HEK293 (cell line): ENCODE measurements at regions not wholly inside any gene's neighbourhood (a gene's known extent, or its start where the extent isn't known, plus 50 kb on each side); places are given as distances from the start of the nearest gene placed in this dataset.

Experiments
- HOXC10 ChIP-seq: sonication (generic); formaldehyde crosslinking; IDR thresholded peaks from 2 replicates; pipeline ENCODE4 v1.8.1; 2023; ENCODE audit warnings: mild to moderate bottlenecking, missing genetic modification reagents
- KLF7 ChIP-seq: fragments of 450-650 bp; formaldehyde crosslinking; IDR thresholded peaks from 2 replicates; pipeline ENCODE4 v1.5.1; 2016; ENCODE audit warnings: missing biosample characterization, missing genetic modification characterization, borderline replicate concordance
- MYNN ChIP-seq: fragments of 450-650 bp; formaldehyde crosslinking; IDR thresholded peaks from 2 replicates; pipeline ENCODE4 v1.5.1; 2016; ENCODE audit warnings: missing biosample characterization, missing genetic modification characterization, borderline replicate concordance
- MZF1 ChIP-seq: fragments of 450-650 bp; formaldehyde crosslinking; IDR thresholded peaks from 2 replicates; pipeline ENCODE4 v1.5.1; 2017; ENCODE audit warnings: missing biosample characterization, missing genetic modification characterization, borderline replicate concordance
- SALL2 ChIP-seq: fragments of 450-650 bp; formaldehyde crosslinking; IDR thresholded peaks from 2 replicates; pipeline ENCODE4 v1.5.0; 2017; ENCODE audit warnings: missing biosample characterization, mild to moderate bottlenecking, missing genetic modification characterization, borderline replicate concordance
- ZBTB8A ChIP-seq: fragments of 450-650 bp; formaldehyde crosslinking; IDR thresholded peaks from 2 replicates; pipeline ENCODE4 v1.5.1; 2016; ENCODE audit warnings: missing biosample characterization, missing genetic modification characterization
- ZFP41 ChIP-seq: fragments of 450-650 bp; formaldehyde crosslinking; IDR thresholded peaks from 2 replicates; pipeline ENCODE4 v1.5.1; 2016; ENCODE audit warnings: missing biosample characterization, missing genetic modification characterization, borderline replicate concordance
- ZIC2 ChIP-seq: fragments of 450-650 bp; formaldehyde crosslinking; IDR thresholded peaks from 2 replicates; pipeline ENCODE4 v1.5.1; 2016; ENCODE audit warnings: missing biosample characterization, missing genetic modification characterization
- ZNF121 ChIP-seq: fragments of 450-650 bp; formaldehyde crosslinking; IDR thresholded peaks from 2 replicates; pipeline ENCODE4 v1.5.1; 2016; ENCODE audit warnings: missing biosample characterization, missing genetic modification characterization
- ZNF146 ChIP-seq: fragments of 450-650 bp; formaldehyde crosslinking; IDR thresholded peaks from 2 replicates; pipeline ENCODE4 v1.5.1; 2016; ENCODE audit warnings: missing biosample characterization, missing genetic modification characterization
- ZNF16 ChIP-seq: fragments of 450-650 bp; formaldehyde crosslinking; IDR thresholded peaks from 2 replicates; pipeline ENCODE4 v1.5.1; 2016; ENCODE audit warnings: low read depth, missing biosample characterization, missing genetic modification characterization
- ZNF174 ChIP-seq: fragments of 450-650 bp; formaldehyde crosslinking; IDR thresholded peaks from 2 replicates; pipeline ENCODE4 v1.5.0; 2017; ENCODE audit warnings: missing biosample characterization, mild to moderate bottlenecking, missing genetic modification characterization
- ZNF23 ChIP-seq: fragments of 450-650 bp; formaldehyde crosslinking; IDR thresholded peaks from 2 replicates; pipeline ENCODE4 v1.5.1; 2016; ENCODE audit warnings: missing biosample characterization, missing genetic modification characterization, borderline replicate concordance
- ZNF292 ChIP-seq: fragments of 450-650 bp; formaldehyde crosslinking; IDR thresholded peaks from 2 replicates; pipeline ENCODE4 v1.5.1; 2016; ENCODE audit warnings: low read depth, missing biosample characterization, missing genetic modification characterization, borderline replicate concordance
- ZNF335 ChIP-seq: fragments of 450-650 bp; formaldehyde crosslinking; conservative IDR thresholded peaks from 2 replicates; pipeline ENCODE4 v1.5.1; 2016; ENCODE audit warnings: missing biosample characterization, missing genetic modification characterization
- ZNF404 ChIP-seq: fragments of 450-650 bp; formaldehyde crosslinking; IDR thresholded peaks from 2 replicates; pipeline ENCODE4 v1.5.1; 2017; ENCODE audit warnings: missing biosample characterization, missing genetic modification characterization
- ZNF623 ChIP-seq: fragments of 450-650 bp; formaldehyde crosslinking; IDR thresholded peaks from 2 replicates; pipeline ENCODE4 v1.5.1; 2016; ENCODE audit warnings: missing biosample characterization, missing genetic modification characterization
- ZNF626 ChIP-seq: fragments of 450-650 bp; sonication (Bioruptor Pico); formaldehyde crosslinking; IDR thresholded peaks from 2 replicates; pipeline ENCODE4 v1.5.1; 2018; ENCODE audit warnings: missing biosample characterization, missing genetic modification characterization, inconsistent platforms
- ZNF747 ChIP-seq: fragments of 450-650 bp; formaldehyde crosslinking; IDR thresholded peaks from 2 replicates; pipeline ENCODE4 v1.5.1; 2016; ENCODE audit warnings: missing biosample characterization, missing genetic modification characterization
- ZSCAN30 ChIP-seq: fragments of 450-650 bp; IDR thresholded peaks from 2 replicates; pipeline ENCODE4 v1.5.1; 2018; ENCODE audit warnings: missing biosample characterization, mild to moderate bottlenecking, missing genetic modification characterization, moderate library complexity
- ZXDB ChIP-seq: fragments of 450-650 bp; formaldehyde crosslinking; IDR thresholded peaks from 2 replicates; pipeline ENCODE4 v1.5.1; 2016; ENCODE audit warnings: missing biosample characterization, missing genetic modification characterization
- TF ChIP-seq, protein P1 (sequence below): fragments of 450-650 bp; formaldehyde crosslinking; IDR thresholded peaks from 2 replicates; pipeline ENCODE4 v1.5.1; 2016; ENCODE audit warnings: missing biosample characterization, missing genetic modification characterization
- TF ChIP-seq, protein P2 (sequence below): fragments of 450-650 bp; formaldehyde crosslinking; IDR thresholded peaks from 2 replicates; pipeline ENCODE4 v1.5.1; 2017; ENCODE audit warnings: missing biosample characterization, missing genetic modification characterization
- TF ChIP-seq, protein P3 (sequence below): fragments of 450-650 bp; formaldehyde crosslinking; IDR thresholded peaks from 2 replicates; pipeline ENCODE4 v1.5.1; 2017; ENCODE audit warnings: missing biosample characterization, missing genetic modification characterization
- TF ChIP-seq, protein P4 (sequence below): fragments of 450-650 bp; formaldehyde crosslinking; IDR thresholded peaks from 2 replicates; pipeline ENCODE4 v1.5.1; 2016; ENCODE audit warnings: missing biosample characterization, missing genetic modification characterization
- TF ChIP-seq, protein P5 (sequence below): fragments of 450-650 bp; formaldehyde crosslinking; IDR thresholded peaks from 2 replicates; pipeline ENCODE4 v1.5.1; 2016; ENCODE audit warnings: missing biosample characterization, missing genetic modification characterization
- TF ChIP-seq, protein P6 (sequence below): fragments of 450-650 bp; formaldehyde crosslinking; IDR thresholded peaks from 2 replicates; pipeline ENCODE4 v1.5.1; 2016; ENCODE audit warnings: missing biosample characterization, missing genetic modification characterization

DNA sequence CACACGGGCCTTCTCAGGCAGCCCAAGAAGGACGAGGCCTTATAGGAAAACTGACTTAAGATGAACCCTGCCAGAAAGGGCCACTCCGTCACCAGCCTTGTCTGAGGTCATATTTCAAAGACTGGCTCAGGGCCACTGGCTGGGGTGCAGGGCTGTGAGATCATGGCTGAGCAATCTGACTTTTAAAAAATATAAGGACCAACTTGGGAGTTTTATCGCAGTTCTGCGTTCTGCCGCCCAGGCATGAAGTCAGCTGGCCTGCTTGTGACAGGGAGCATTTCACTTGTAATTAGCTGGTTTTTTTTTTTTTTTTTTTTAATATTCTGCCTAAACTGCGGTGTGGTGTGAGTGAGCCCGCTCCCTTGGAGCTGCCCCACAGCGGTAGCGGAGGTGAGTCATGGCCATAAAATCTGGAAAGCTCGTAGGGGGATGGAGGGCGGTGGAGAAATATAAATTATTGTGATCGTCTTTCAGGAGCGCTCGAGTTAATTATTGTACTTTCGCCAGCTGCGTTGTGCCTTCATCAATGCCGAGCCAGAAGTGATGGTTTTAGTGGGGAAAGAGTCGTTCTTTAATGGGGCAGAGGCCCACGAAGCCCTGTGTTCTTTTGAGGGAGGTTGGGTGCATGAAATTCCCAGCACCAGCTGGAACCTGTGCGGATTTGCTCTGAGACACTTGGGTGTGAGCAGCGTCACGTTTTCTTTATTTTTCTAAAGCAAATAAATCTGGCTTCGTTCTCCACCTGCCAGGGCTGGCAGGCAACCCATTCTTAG is 231.9 kb downstream of the C12orf75 start (continued):
- TF ChIP-seq ZFP41 (tag by site-specific recombination) (no peak), ZNF626 (tag by site-specific recombination) (no peak), ZIC2 (peak; percentile 85), KLF7 (peak; percentile 30; the same call in 1 of the 2 replicates), ZNF623 (no peak; the same call in 1 of the 2 replicates), ZNF121 (tag by site-specific recombination) (no peak), ZNF292 (tag by site-specific recombination) (no peak), MYNN (tag by site-specific recombination) (peak; percentile 67; the same call in 1 of the 2 replicates), MZF1 (tag by site-specific recombination) (peak; percentile 21; the same call in 1 of the 2 replicates), ZNF335 (peak; percentile 88), ZNF747 (tag by site-specific recombination) (no peak), ZNF16 (tag by site-specific recombination) (no peak), ZXDB (peak; percentile 85), ZNF404 (tag by site-specific recombination) (no peak), ZNF23 (tag by site-specific recombination) (no peak), HOXC10 (CRISPR knock-in tag) (no peak), ZNF174 (tag by site-specific recombination) (no peak), ZSCAN30 (tag by site-specific recombination) (peak; percentile 24; the same call in 1 of the 2 replicates), ZBTB8A (tag by site-specific recombination) (peak; percentile 78), SALL2 (tag by site-specific recombination) (no peak), ZNF146 (tag by site-specific recombination) (no peak)
- TF ChIP-seq, protein P1, sequence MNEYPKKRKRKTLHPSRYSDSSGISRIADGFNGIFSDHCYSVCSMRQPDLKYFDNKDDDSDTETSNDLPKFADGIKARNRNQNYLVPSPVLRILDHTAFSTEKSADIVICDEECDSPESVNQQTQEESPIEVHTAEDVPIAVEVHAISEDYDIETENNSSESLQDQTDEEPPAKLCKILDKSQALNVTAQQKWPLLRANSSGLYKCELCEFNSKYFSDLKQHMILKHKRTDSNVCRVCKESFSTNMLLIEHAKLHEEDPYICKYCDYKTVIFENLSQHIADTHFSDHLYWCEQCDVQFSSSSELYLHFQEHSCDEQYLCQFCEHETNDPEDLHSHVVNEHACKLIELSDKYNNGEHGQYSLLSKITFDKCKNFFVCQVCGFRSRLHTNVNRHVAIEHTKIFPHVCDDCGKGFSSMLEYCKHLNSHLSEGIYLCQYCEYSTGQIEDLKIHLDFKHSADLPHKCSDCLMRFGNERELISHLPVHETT (tag by site-specific recombination), result peak; percentile 80
- TF ChIP-seq, protein P2, sequence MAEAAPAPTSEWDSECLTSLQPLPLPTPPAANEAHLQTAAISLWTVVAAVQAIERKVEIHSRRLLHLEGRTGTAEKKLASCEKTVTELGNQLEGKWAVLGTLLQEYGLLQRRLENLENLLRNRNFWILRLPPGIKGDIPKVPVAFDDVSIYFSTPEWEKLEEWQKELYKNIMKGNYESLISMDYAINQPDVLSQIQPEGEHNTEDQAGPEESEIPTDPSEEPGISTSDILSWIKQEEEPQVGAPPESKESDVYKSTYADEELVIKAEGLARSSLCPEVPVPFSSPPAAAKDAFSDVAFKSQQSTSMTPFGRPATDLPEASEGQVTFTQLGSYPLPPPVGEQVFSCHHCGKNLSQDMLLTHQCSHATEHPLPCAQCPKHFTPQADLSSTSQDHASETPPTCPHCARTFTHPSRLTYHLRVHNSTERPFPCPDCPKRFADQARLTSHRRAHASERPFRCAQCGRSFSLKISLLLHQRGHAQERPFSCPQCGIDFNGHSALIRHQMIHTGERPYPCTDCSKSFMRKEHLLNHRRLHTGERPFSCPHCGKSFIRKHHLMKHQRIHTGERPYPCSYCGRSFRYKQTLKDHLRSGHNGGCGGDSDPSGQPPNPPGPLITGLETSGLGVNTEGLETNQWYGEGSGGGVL (tag by site-specific recombination), result no peak; the same call in none of the 2 replicates
- TF ChIP-seq, protein P3, sequence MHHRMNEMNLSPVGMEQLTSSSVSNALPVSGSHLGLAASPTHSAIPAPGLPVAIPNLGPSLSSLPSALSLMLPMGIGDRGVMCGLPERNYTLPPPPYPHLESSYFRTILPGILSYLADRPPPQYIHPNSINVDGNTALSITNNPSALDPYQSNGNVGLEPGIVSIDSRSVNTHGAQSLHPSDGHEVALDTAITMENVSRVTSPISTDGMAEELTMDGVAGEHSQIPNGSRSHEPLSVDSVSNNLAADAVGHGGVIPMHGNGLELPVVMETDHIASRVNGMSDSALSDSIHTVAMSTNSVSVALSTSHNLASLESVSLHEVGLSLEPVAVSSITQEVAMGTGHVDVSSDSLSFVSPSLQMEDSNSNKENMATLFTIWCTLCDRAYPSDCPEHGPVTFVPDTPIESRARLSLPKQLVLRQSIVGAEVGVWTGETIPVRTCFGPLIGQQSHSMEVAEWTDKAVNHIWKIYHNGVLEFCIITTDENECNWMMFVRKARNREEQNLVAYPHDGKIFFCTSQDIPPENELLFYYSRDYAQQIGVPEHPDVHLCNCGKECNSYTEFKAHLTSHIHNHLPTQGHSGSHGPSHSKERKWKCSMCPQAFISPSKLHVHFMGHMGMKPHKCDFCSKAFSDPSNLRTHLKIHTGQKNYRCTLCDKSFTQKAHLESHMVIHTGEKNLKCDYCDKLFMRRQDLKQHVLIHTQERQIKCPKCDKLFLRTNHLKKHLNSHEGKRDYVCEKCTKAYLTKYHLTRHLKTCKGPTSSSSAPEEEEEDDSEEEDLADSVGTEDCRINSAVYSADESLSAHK (tag by site-specific recombination), result peak; percentile 65; the same call in 1 of the 2 replicates
- TF ChIP-seq, protein P4, sequence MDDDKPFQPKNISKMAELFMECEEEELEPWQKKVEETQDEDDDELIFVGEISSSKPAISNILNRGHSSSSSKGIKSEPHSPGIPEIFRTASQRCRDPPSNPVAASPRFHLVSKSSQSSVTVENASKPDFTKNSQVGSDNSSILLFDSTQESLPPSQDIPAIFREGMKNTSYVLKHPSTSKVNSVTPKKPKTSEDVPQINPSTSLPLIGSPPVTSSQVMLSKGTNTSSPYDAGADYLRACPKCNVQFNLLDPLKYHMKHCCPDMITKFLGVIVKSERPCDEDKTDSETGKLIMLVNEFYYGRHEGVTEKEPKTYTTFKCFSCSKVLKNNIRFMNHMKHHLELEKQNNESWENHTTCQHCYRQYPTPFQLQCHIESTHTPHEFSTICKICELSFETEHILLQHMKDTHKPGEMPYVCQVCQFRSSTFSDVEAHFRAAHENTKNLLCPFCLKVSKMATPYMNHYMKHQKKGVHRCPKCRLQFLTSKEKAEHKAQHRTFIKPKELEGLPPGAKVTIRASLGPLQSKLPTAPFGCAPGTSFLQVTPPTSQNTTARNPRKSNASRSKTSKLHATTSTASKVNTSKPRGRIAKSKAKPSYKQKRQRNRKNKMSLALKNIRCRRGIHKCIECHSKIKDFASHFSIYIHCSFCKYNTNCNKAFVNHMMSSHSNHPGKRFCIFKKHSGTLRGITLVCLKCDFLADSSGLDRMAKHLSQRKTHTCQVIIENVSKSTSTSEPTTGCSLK (tag by site-specific recombination), result no peak
- TF ChIP-seq, protein P5, sequence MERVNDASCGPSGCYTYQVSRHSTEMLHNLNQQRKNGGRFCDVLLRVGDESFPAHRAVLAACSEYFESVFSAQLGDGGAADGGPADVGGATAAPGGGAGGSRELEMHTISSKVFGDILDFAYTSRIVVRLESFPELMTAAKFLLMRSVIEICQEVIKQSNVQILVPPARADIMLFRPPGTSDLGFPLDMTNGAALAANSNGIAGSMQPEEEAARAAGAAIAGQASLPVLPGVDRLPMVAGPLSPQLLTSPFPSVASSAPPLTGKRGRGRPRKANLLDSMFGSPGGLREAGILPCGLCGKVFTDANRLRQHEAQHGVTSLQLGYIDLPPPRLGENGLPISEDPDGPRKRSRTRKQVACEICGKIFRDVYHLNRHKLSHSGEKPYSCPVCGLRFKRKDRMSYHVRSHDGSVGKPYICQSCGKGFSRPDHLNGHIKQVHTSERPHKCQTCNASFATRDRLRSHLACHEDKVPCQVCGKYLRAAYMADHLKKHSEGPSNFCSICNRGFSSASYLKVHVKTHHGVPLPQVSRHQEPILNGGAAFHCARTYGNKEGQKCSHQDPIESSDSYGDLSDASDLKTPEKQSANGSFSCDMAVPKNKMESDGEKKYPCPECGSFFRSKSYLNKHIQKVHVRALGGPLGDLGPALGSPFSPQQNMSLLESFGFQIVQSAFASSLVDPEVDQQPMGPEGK (tag by site-specific recombination), result peak; percentile 91
- TF ChIP-seq, protein P6, sequence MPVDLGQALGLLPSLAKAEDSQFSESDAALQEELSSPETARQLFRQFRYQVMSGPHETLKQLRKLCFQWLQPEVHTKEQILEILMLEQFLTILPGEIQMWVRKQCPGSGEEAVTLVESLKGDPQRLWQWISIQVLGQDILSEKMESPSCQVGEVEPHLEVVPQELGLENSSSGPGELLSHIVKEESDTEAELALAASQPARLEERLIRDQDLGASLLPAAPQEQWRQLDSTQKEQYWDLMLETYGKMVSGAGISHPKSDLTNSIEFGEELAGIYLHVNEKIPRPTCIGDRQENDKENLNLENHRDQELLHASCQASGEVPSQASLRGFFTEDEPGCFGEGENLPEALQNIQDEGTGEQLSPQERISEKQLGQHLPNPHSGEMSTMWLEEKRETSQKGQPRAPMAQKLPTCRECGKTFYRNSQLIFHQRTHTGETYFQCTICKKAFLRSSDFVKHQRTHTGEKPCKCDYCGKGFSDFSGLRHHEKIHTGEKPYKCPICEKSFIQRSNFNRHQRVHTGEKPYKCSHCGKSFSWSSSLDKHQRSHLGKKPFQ (tag by site-specific recombination), result peak; percentile 93
